A673 (cell line): ENCODE measurements at regions not wholly inside any gene's neighbourhood (a gene's known extent, or its start where the extent isn't known, plus 50 kb on each side); places are given as distances from the start of the nearest gene placed in this dataset.

Source experiments
- BruUV-seq: library from RNA; stranded (reverse); fragments of 400-500 nt; replicated peaks from 2 replicates; lab custom pipeline; 2021; lab: Mats Ljungman, UMichigan
- CTCF ChIA-PET: fragments of 300-600 bp; sonication (Branson Sonifier 250); formaldehyde crosslinking; loops from one replicate; lab custom pipeline; 2022; ENCODE audit warnings: antibody characterized with exemption; lab: Charles Lee
- POLR2A ChIA-PET: fragments of 300-600 bp; sonication (Branson Sonifier 250); formaldehyde crosslinking; loops from one replicate; lab custom pipeline; 2022; ENCODE audit warnings: antibody characterized with exemption; ENCODE audit not compliant: low non-redundant PET; lab: Charles Lee
- DNase-seq: peaks from one replicate; pipeline ENCODE4 v3.0.0-alpha.2; 2015; ENCODE audit warnings: low spot score
- H3K27ac ChIP-seq: fragments of 200-600 bp; sonication (generic); 2 replicates; pipeline ENCODE4 v1.5.1; 2016; ENCODE audit warnings: mixed run types, low read depth, mild to moderate bottlenecking, mixed read lengths, antibody characterized with exemption, low read length; ENCODE audit not compliant: poor library complexity, severe bottlenecking
- H3K27me3 ChIP-seq: fragments of 200-600 bp; sonication (generic); replicated peaks from 2 replicates; pipeline ENCODE4 v1.6.1; 2017; ENCODE audit warnings: mixed run types, low read depth, mild to moderate bottlenecking, mixed read lengths, antibody characterized with exemption, low read length; ENCODE audit not compliant: insufficient read depth, poor library complexity
- H3K36me3 ChIP-seq: fragments of 200-600 bp; sonication (generic); 2 replicates; pipeline ENCODE4 v1.6.1; 2016; ENCODE audit warnings: mixed run types, mild to moderate bottlenecking, mixed read lengths, antibody characterized with exemption, low read length; ENCODE audit not compliant: insufficient read depth, poor library complexity, severe bottlenecking
- H3K4me1 ChIP-seq: fragments of 200-600 bp; sonication (generic); 2 replicates; pipeline ENCODE4 v1.6.1; 2017; ENCODE audit warnings: mixed run types, mild to moderate bottlenecking, mixed read lengths, antibody characterized with exemption, low read length; ENCODE audit not compliant: insufficient read depth, poor library complexity, severe bottlenecking
- H3K4me3 ChIP-seq: fragments of 200-600 bp; sonication (generic); 2 replicates; pipeline ENCODE4 v1.5.1; 2016; ENCODE audit warnings: low read depth, mixed run types, mild to moderate bottlenecking, mixed read lengths, low read length; ENCODE audit not compliant: poor library complexity, severe bottlenecking
- H3K9me3 ChIP-seq: fragments of 200-600 bp; sonication (generic); 2 replicates; pipeline ENCODE4 v1.6.1; 2016; ENCODE audit warnings: mixed run types, low read depth, mild to moderate bottlenecking, mixed read lengths, antibody characterized with exemption, low read length; ENCODE audit not compliant: poor library complexity, severe bottlenecking
- CTCF ChIP-seq: fragments of 300-800, 200-600 bp; sonication (generic); conservative IDR thresholded peaks from 2 replicates; pipeline ENCODE4 v1.5.1; 2017; ENCODE audit warnings: low read depth, mild to moderate bottlenecking, antibody characterized with exemption, low read length, moderate library complexity, mixed read lengths
- EZH2 ChIP-seq: fragments of 200-600 bp; sonication (generic); IDR thresholded peaks from 2 replicates; pipeline ENCODE4 v1.6.1; 2017; ENCODE audit warnings: borderline replicate concordance, low read depth, mild to moderate bottlenecking, mixed read lengths, antibody characterized with exemption, low read length; ENCODE audit not compliant: poor library complexity, severe bottlenecking
- intact Hi-C: fragments of 100-400 bp; cut with micrococcal nuclease; formaldehyde crosslinking; loops from one replicate; pipeline ENCODE4 v1.10.0; 2022; ENCODE audit not compliant: unreplicated experiment

DNA sequence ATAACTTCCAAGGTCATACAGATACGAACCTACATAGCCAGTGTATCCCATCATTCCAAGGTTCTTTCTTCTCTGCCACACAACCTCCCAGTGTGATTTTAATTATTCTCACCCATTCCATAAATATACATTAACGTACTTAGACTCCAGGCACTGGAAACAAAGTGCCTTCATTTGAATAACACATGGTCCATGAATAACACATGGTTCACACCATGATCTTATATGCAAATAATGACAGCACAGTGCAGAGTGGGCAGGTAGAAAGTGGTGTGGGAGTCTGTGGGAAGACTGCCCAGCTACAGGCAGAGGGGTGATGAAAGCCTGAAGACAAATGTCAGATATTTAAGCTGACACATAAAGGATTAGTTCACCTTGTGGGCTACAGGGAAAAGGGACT is 425.2 kb downstream of the HACE1 start:
- Histone ChIP-seq H3K9me3 (no peaks in the 10 kb centered on the region), H3K27ac (no peak overlapping the region), H3K27me3 (no peaks in the 10 kb centered on the region), H3K4me1 (no peaks in the 10 kb centered on the region), H3K36me3 (no peaks in the 10 kb centered on the region), H3K4me3 (no peak overlapping the region)
- no peak for DNase-seq
- TF ChIP-seq CTCF (no peak), EZH2 (no peak)
- intact Hi-C loops: no loop called here
- no TSS peak for BruUV-seq
- POLR2A ChIA-PET: no interaction called here
- CTCF ChIA-PET: no interaction called here

GRCh38 chr6:104431096-104431495 is 428.6 kb downstream of the HACE1 start:
- POLR2A ChIA-PET: interaction anchor here (0.6 kb wide), 1 partner anchor 1082 kb away, joined by 3 read pairs; no protein-coding TSS in a partner anchor
- no peaks in the 10 kb centered on the region for H3K4me1 ChIP-seq
- H3K27ac ChIP-seq: no peak overlapping the region
- no peaks in the 10 kb centered on the region for H3K36me3 ChIP-seq
- TF ChIP-seq CTCF (no peak), EZH2 (no peak)
- BruUV-seq: no TSS peak
- CTCF ChIA-PET: no interaction called here
- no peak for DNase-seq
- intact Hi-C loops: no loop called here
- peaks cover 3% of the 10 kb centered on the region for H3K9me3 ChIP-seq
- no peaks in the 10 kb centered on the region for H3K27me3 ChIP-seq
- H3K4me3 ChIP-seq: no peak overlapping the region

DNA sequence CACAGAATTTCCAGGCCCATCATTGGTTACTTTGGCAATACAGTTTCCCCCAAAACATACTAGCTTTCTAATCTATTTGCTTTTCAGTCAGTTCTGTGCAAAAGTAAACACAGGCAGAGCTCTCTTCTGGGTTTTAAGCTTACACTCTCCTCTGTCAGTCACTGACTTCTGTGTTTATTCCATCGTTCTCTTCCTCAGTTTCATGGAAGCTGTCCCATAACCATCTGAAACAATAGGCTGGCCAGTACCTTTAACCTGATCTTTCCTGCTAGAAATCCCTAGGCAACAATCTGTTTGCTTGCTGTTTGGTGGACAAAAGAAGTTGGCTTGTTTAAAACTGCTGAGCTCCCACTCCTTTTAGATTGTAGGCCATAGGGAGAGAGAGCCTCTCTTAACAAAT is 431.5 kb downstream of the HACE1 start:
- no peak for DNase-seq
- Histone ChIP-seq H3K4me3 (no peak overlapping the region), H3K4me1 (no peaks in the 10 kb centered on the region), H3K27me3 (no peaks in the 10 kb centered on the region), H3K27ac (no peak overlapping the region), H3K9me3 (peaks cover 3% of the 10 kb centered on the region), H3K36me3 (no peaks in the 10 kb centered on the region)
- ChIA-PET CTCF (no interaction called here), POLR2A (interaction anchor here (0.6 kb wide), 1 partner anchor 445 kb away, joined by 3 read pairs; no protein-coding TSS in a partner anchor)
- no TSS peak for BruUV-seq
- intact Hi-C loops: loop anchor here (10.0 kb wide), 1 partner anchor 533 kb away; no protein-coding TSS in a partner anchor
- no peak for TF ChIP-seq CTCF
- TF ChIP-seq EZH2: no peak
